T follicular helper cell (primary cell): ENCODE measurements at regions not wholly inside any gene's neighbourhood (a gene's known extent, or its start where the extent isn't known, plus 50 kb on each side); places are given as distances from the start of the nearest gene placed in this dataset.
"Not testable (repeated sequence)": the region's sequence is repeated elsewhere in the genome, so short reads cannot be mapped to it uniquely, and the experiment has no call there.

Experiments
- DNase-seq: peaks from one replicate; pipeline ENCODE4 v3.0.0-alpha.2; 2020; ENCODE audit warnings: low read depth

DNA sequence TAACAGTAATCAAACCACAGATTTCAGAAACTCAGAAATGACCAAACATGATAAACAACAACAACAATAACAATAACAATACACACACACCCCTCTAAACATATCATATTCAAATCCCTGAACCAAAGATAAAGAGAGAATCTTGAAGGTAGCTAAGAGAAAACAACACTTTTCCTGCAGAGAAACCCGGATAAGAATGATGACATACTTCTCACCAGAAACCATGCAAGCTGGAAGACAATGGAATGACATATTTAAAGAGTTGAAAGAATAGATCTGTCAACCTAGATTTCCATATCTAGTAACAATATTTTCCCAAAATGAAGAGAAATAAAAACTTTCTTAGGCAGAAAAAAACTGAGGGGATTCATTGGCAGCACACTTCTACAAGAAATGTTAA lies 138.1 kb downstream of the LIG4 start:
- DNase-seq: no peak

DNA sequence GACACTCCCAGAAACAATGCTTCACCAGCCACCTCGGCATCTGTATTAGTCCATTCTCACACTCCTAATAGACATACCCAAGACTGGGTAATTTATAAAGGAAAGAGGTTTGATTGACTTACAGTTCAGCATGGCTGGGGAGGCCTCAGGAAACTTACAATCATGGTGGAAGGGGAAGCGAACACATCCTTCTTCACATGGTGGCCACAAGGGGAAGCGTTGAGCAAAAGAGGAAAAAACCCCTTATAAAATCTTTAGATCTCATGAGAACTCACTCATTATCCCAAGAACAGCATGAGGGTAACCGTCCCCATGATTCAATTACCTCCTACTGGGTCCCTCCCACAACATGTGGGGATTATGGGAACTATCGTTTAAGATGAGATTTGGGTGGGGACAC lies 140.9 kb downstream of the LIG4 start:
- DNase-seq: not testable (repeated sequence)

GRCh38 chr13:108070925-108071324 lies 144.4 kb downstream of the LIG4 start:
- DNase-seq: no peak

GRCh38 chr13:108070491-108070890 lies 144.8 kb downstream of the LIG4 start:
- no peak for DNase-seq

DNA sequence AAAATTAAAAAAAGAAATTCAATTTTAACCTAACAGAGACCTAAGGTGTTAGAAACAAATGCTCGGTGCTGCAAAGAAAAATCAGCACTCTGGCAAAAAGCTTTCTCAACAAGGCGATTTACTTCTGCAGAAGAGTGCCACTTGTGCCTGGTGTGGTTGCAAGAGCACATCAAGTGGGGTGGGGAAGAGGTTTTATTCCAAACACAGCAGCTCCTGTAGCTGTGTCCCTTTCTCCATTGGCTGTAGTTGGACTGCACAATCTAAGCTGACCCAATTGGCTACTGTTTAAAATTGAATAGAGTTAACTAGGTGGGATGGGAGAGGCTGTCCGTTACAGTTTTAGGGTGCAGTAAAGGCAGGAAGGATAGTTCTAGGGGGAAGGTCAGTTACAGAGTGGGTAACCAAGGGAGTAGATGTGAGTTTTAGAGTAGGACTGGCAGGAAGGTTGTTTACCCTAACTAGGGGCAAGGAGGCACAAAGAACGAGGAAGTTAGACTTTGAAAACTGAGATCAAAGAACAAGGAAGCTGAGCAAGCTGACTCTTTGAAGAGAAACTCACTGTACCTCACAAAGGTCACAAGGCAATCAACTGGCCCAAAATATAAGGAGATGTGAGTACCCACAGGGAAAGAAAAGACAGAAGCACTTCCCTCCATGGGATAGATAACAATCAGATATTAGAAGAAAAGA lies 145.7 kb downstream of the LIG4 start:
- no peak for DNase-seq

DNA sequence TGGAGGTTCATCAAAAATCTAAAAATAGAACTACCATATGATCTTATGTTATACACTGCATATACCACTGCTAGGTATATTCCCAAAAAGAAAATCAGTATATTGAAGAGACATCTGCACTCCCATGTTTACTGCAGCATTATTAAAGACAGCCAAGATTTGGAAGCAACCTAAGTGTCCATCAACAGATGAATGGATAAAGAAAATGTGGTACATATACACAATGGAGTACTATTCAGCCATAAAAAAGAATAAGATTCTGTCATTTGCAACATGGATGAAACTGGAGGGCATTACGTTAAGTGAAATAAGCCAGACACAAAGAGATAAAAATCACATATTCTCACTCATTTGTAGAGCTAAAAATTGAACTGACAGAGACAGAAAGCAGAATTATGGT lies 151.0 kb downstream of the LIG4 start:
- not testable (repeated sequence) for DNase-seq

- DNase-seq: no peak
These were observed 155.2 kb downstream of the LIG4 start for GRCh38 chr13:108060111-108060510.

DNA sequence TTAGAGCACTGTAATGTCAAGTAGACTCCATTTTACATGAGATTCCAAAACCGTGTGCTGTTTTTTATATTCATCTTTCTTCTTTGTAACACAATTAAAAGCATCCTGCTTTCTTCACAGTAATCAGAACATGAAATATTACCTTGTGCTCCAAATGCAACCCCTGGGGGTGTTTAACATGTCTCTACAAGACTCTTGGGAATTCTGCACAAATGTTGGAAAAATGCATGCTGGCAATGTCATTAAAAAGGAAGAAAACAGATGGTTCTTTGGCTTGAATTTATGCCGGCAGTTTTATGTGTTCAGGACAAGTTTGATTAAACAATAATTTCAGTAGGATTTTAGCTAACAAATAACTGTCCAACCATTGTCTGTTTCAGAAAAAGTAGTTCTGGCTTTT lies 159.1 kb downstream of the LIG4 start:
- no peak for DNase-seq

DNA sequence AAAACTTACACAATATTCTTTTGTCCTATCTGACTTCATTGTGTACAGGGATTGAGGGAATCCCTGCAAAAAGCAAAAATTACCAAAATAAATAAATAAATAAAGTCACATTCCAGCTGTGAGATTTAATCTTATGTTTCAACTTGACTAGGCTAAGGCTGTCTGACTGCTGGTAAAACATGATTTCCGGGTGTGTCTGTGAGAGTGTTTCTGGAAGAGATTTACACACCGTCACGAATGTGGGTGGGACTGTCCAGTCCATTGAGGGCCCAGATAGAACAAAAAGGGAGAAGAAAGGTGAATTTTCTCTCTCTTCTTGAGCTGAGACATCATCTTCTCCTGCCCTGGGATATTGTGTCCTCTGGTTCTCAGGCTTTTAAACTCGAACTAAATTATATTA lies 166.1 kb downstream of the LIG4 start:
- DNase-seq: no peak

DNA sequence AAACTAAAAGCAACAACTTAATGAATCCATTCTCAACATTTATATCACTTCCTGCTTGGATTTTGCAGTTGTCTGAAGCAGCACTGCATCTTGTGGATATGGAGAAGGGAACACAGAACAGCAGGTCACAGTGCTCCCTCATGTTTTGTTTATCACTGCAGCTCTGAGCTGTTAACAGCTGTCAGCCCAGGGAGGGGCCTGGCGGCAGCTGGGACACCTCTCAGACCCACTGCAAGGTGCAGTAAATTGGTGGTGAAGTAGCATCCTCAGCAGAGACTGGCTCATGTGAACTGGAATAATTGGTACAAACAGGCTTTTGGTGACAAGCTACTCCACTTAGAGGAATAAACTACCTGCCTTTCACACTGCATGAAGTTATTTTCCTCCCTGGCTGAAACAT lies 170.4 kb downstream of the LIG4 start:
- no peak for DNase-seq

GRCh38 chr13:108042866-108043265 lies 172.5 kb downstream of the LIG4 start:
- not testable (repeated sequence) for DNase-seq

- DNase-seq: no peak
These were observed 178.0 kb downstream of the LIG4 start for GRCh38 chr13:108037348-108037747.

GRCh38 chr13:108036411-108036932 lies 178.9 kb downstream of the LIG4 start:
- DNase-seq: no peak

DNA sequence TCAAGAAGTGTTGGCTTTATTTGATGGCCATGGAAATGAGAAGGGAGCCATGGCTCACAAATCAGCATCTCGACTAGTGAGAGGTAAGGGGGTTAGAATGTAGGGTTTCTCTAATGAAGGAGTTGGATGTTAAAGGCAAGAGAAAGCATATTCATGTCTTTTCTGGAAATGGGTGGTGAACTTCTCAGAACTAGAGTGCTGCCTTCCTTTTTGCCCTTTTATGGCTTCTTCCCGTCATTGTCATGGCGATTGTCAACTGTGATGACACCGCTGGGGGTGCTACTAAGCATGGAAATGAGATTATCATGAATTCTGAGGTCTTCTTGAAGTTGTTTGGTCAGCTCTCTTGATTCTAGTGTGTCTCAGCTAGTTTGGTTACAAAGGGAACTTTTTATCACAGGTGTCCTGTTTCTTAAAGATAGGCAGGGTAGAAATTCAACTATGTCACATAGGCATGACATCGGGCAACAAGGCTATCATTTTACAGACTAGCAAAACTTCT lies 180.4 kb downstream of the LIG4 start:
- no peak for DNase-seq

DNA sequence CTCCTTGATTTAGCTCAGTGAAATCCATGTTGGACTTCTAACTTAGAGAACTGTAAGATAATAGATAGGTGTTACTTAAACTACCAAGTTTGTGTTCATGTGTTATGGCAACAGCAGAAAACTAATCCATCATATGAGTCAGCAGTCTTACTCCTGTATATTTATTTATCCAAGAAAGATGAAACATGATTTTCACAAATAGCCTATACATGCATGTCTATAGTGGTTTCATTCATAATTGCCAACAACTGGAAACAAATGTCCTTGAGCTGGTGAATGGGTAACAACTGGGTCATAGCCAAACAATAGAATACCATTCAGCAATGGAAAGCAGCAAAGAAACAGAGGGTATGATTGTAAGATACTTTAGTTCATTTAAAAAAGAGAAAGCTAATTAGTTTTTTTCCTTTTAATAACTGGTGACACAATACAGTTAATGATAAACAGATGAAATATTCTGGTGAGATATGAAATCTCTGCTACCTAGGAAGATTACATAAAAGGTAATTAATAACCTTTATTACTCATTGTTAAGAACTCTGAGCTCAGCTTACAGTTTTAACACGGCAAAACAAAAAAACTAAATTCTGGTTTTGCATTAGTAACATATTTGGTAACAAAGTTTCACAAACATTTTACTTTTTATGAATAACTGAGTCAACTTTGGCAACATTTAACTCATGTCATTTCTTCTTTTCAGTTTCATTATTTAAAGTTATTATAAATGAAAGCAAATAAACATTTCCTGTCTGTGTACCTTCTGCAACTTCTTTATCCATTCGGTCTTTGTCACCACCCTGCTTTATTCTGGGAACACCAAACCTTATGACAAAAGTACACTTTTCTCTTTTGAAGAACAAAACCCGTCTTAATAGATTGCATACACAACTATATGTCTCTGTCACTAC lies 181.3 kb downstream of the LIG4 start:
- no peak for DNase-seq

DNA sequence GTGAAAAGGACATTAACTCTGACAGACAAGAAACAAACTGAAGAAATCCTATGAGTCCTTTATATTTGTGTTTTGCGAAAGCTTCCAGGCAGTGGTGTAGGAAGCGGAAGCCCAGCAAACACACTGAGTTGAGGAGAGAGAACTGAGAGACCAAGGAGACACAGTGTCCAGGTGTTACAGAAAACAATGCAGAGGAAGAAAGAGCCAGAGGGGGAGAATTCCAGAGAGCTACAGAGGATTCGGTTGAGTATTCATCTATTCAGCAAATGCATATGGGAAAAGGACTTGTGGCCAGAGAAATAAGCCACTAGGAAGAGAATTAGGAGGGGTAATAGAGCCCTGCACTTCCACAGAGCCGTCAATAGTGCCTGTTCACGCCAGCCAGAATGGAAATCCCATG lies 183.5 kb downstream of the LIG4 start:
- DNase-seq: no peak

DNA sequence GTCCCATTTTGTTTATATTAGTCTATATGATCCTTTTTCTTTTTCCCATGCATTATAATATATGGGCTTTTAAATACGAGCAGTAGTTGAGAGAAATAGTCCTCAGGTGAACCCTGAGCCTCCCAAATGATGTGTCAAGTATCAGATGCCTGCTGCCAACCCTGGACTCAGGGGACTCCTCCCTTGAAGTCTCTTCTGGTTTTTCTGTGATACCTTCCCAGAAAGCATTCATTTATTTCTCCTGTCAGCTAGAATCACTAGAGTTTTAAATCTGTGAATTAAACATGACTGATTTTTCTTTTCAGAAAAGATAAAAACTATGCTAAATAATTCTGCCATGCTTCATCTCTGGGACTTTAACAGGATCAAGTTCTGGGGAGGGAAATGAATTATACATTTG lies 184.6 kb downstream of the LIG4 start:
- no peak for DNase-seq

- DNase-seq: no peak
These were observed 188.5 kb downstream of the LIG4 start for GRCh38 chr13:108026680-108027410.

GRCh38 chr13:108020027-108020426 lies 195.3 kb downstream of the LIG4 start:
- no peak for DNase-seq

- no peak for DNase-seq
These were observed 196.9 kb downstream of the LIG4 start for GRCh38 chr13:108018371-108018870.

GRCh38 chr13:108006619-108007018 lies 208.7 kb downstream of the LIG4 start:
- DNase-seq: no peak

DNA sequence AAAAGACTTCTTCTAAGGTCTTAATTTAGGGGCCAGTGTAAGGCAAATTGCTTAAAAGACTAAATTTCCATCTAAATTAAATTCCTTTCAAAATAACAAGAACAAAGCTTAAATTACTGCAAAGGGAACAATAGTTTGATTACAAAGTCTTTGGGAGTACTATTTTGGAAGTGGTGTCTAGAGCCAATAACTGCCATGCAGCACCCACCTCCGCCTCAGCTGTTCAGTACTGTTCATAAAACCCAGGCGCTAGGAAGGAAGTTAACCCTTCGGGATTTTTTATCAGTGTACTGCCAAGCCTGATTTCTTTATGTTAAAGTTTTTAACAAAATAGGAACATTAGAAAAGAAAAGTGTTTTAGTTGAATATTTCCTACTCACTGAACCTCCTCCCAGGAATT lies 210.1 kb downstream of the LIG4 start:
- no peak for DNase-seq
